ENCODE measurements at regions not wholly inside any gene's neighbourhood (a gene's known extent, or its start where the extent isn't known, plus 50 kb on each side); places are given as distances from the start of the nearest gene placed in this dataset.
A peak's percentile ranks its signal among the peaks of the same experiment; 100 is the strongest.
"Not testable (repeated sequence)": the region's sequence is repeated elsewhere in the genome, so short reads cannot be mapped to it uniquely, and the experiment has no call there.

DNA sequence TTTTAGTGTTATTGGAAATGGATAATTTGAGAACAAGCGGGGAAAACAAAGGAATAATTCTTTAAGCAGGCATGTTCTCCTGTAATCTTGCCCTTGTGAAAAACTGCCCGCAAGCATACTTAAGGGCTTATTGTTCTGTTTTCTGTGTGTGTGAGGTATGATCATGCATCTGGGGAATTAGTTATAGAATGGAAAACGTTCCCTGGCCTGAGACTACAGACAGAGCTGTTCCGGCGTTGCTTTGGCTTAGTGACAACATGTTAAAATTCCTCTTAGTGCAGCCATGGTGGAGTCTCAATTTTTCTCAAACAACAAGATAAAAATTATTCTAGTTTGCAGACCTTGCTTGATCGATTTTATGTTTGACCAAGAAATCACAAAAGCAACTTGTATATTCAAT is 560.2 kb upstream of the SPRY2 start:
- H3K4me1 ChIP-seq = no peaks in the 10 kb centered on the region
- H3K36me3 ChIP-seq = no peaks in the 10 kb centered on the region
- peak overlapping the region in 1 of 4 donors; percentile 9 for H3K27ac ChIP-seq
- TF ChIP-seq, protein P1, sequence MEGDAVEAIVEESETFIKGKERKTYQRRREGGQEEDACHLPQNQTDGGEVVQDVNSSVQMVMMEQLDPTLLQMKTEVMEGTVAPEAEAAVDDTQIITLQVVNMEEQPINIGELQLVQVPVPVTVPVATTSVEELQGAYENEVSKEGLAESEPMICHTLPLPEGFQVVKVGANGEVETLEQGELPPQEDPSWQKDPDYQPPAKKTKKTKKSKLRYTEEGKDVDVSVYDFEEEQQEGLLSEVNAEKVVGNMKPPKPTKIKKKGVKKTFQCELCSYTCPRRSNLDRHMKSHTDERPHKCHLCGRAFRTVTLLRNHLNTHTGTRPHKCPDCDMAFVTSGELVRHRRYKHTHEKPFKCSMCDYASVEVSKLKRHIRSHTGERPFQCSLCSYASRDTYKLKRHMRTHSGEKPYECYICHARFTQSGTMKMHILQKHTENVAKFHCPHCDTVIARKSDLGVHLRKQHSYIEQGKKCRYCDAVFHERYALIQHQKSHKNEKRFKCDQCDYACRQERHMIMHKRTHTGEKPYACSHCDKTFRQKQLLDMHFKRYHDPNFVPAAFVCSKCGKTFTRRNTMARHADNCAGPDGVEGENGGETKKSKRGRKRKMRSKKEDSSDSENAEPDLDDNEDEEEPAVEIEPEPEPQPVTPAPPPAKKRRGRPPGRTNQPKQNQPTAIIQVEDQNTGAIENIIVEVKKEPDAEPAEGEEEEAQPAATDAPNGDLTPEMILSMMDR (IDR thresholded peaks at IDR 0.05) = no peak
- TF ChIP-seq POLR2A (IDR thresholded peaks at IDR 0.05) (no peak), POLR2AphosphoS5 (IDR thresholded peaks at IDR 0.05) (no peak), EP300 (IDR thresholded peaks at IDR 0.05) (no peak)
- no peak for DNase-seq
- 68 to 73% methylated on average over 6 of the region's 6 CpGs for WGBS, 2 donors
- no peak overlapping the region for H3K4me3 ChIP-seq
- intact Hi-C loops (cut with DNase I) = no loop called here
- H3K27me3 ChIP-seq = no peaks in the 10 kb centered on the region
- H3K9me3 ChIP-seq = no peaks in the 10 kb centered on the region

DNA sequence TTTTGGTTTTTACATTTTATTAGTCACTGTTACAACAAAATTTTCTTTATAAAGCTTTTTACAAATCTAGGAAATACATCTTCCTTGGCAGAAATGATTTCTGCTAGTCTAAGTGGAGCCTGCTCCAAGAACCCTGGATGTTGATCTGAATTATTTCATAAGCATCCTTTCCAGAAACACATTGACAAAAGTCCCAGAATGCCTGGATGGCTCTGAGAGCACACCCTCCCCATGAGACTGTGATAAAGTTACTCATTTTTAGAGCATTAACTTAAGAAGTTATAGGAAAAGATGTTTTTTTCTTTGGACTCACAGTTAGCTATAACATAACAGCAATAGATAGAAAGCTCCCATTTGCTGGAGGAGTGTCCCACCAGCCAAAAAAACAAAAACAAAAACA is 559.6 kb upstream of the SPRY2 start:
- H3K36me3 ChIP-seq = no peaks in the 10 kb centered on the region
- DNase-seq = no peak
- TF ChIP-seq POLR2AphosphoS5 (IDR thresholded peaks at IDR 0.05) (no peak), POLR2A (IDR thresholded peaks at IDR 0.05) (no peak), EP300 (IDR thresholded peaks at IDR 0.05) (no peak)
- TF ChIP-seq, protein P1 (IDR thresholded peaks at IDR 0.05) = no peak
- no peak overlapping the region for H3K4me3 ChIP-seq
- H3K9me3 ChIP-seq = no peaks in the 10 kb centered on the region
- no peaks in the 10 kb centered on the region for H3K27me3 ChIP-seq
- no peaks in the 10 kb centered on the region for H3K4me1 ChIP-seq
- peak overlapping the region in 1 of 4 donors; percentile 9 for H3K27ac ChIP-seq
- intact Hi-C loops (cut with DNase I) = no loop called here

DNA sequence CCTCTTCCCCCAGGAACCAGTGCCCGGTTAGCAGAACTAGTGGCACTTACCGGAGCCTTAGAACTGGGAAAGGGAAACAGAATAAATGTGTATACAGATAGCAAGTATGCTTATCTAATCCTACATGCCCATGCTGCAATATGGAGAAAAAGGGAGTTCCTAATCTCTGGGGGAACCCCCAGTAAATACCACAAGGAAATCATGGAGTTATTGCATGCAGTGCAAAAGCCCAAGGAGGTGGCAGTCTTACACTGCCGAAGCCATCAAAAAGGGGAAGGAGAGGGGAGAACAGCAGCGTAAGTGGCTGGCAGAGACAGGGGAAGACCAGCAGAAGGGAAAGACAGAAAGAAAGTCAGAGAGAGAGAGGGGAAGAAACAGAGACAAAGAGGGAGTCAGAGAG is 556.7 kb upstream of the SPRY2 start:
- H3K4me1 ChIP-seq; H3K9me3 ChIP-seq; H3K4me3 ChIP-seq; H3K27ac ChIP-seq; H3K36me3 ChIP-seq; DNase-seq; intact Hi-C loops (cut with DNase I); H3K27me3 ChIP-seq: not testable (repeated sequence)
- WGBS, 2 donors = 77 to 86% methylated on average over 4 of the region's 4 CpGs

DNA sequence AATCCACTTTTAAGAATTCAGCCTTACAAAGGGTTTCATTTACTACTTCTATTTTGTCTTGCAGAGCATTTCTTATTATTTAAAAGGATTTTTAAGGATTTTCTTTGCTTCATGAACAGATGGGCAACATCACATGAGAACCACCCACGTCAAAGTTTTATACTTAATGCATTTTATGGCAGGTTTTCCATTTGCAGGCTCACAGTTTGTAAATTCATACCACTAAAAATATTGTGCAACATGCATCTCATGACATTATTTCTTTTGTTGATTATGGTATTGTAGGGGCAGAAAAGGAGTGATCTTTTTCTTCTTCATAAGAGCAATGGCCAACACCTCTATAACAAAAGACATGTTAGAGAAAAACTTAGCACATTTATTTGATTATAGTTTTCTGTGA is 554.0 kb upstream of the SPRY2 start:
- Histone ChIP-seq H3K4me1 (no peaks in the 10 kb centered on the region), H3K27me3 (no peaks in the 10 kb centered on the region), H3K4me3 (no peak overlapping the region), H3K36me3 (no peaks in the 10 kb centered on the region), H3K9me3 (no peaks in the 10 kb centered on the region), H3K27ac (no peak overlapping the region)
- TF ChIP-seq POLR2AphosphoS5 (IDR thresholded peaks at IDR 0.05) (no peak), EP300 (IDR thresholded peaks at IDR 0.05) (no peak), POLR2A (IDR thresholded peaks at IDR 0.05) (no peak)
- TF ChIP-seq, protein P1 (IDR thresholded peaks at IDR 0.05) = no peak
- DNase-seq = no peak
- 58 to 61% methylated on average over 1 of the region's 1 CpG for WGBS, 2 donors
- intact Hi-C loops (cut with DNase I) = no loop called here

DNA sequence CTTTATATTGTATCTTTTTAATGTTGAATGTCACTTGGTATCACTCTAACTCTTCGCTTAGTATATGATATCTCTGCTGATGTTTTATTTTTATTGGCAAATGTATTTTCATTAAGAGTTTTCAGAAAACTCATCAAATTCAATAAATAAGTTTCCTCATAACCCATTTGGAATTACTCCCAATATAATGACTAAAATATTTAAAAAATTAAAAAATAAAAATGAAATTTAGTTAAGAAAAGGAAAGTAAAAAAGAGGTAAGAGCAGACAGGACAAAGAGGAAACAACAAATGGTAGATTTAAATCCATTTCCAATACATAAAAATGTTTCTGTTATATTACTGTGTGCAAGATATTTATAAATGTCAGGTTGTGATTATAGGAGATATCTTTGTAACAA is 548.9 kb upstream of the SPRY2 start:
- no peaks in the 10 kb centered on the region for H3K36me3 ChIP-seq
- WGBS, 2 donors = 79 to 82% methylated on average over 1 of the region's 1 CpG
- H3K4me1 ChIP-seq = peaks cover 0 to 4% (median 0%) of the 10 kb centered on the region in 4 donors
- H3K27ac ChIP-seq = no peak overlapping the region
- TF ChIP-seq POLR2A (IDR thresholded peaks at IDR 0.05) (no peak), EP300 (IDR thresholded peaks at IDR 0.05) (no peak), POLR2AphosphoS5 (IDR thresholded peaks at IDR 0.05) (no peak)
- TF ChIP-seq, protein P1 (IDR thresholded peaks at IDR 0.05) = no peak
- intact Hi-C loops (cut with DNase I) = no loop called here
- no peak for DNase-seq
- H3K27me3 ChIP-seq = no peaks in the 10 kb centered on the region
- H3K9me3 ChIP-seq = no peaks in the 10 kb centered on the region
- no peak overlapping the region for H3K4me3 ChIP-seq

Measured in sigmoid colon (tissue), 6 donors.